ENCODE measurements at regions not wholly inside any gene's neighbourhood (a gene's known extent, or its start where the extent isn't known, plus 50 kb on each side); places are given as distances from the start of the nearest gene placed in this dataset.

DNA sequence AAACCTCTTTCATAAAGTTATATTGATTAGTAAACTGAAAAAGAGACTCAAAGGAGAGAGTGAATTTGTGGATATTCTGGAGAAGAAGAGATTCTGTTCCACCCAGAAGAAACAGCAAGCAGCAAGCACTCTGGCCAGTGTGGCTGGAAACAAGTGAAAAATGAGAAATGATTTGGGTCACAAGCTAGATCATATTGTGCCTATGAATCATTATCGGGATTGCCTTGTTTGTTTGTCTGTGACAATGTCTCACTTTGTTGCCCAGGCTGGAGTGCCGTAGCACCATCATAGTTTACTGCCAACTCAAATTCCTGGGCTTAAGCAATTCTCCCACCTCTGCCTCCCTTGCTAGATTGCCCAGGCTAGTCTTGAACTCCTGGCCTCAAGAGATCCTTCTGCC lies 106.5 kb upstream of the LOC128125822 start:
- ATAC-seq, result no peak
- Histone ChIP-seq H3K27me3 (ENCODE audit: insufficient read depth, low read length) (no peaks in the 10 kb centered on the region), H3K79me2 (ENCODE audit: insufficient read depth, low read length) (no peaks in the 10 kb centered on the region), H4K20me1 (ENCODE audit: insufficient read depth) (no peaks in the 10 kb centered on the region), H3K9me3 (ENCODE audit: control insufficient read depth in 1 of 2, insufficient read depth in 1 of 2, low read depth in 1 of 2, low read length in 2 of 2) (no peaks in the 10 kb centered on the region), H3K36me3 (ENCODE audit: control insufficient read depth in 1 of 2, insufficient read depth in 2 of 2, low read length in 2 of 2) (no peaks in the 10 kb centered on the region), H3K4me1 (ENCODE audit: control insufficient read depth in 1 of 2, insufficient read depth in 2 of 2, low read length in 2 of 2) (no peaks in the 10 kb centered on the region), H3K4me2 (ENCODE audit: low read length) (no peak overlapping the region), H3K9ac (ENCODE audit: low read length) (no peak overlapping the region), H3K9me2 (ENCODE audit: insufficient read depth) (no peaks in the 10 kb centered on the region), H3K27ac (ENCODE audit: low read depth, low read length) (no peak overlapping the region), H3K4me3 (replicated peaks in 1 of 2; ENCODE audit: low read depth in 1 of 2, low read length in 2 of 2) (no peak overlapping the region), H2AFZ (ENCODE audit: low read depth, low read length, poor library complexity, severe bottlenecking) (no peak overlapping the region)
- RAD21 ChIA-PET (ENCODE audit: low non-redundant PET in 1 of 2, low total read pairs in 2 of 2, uncharacterized antibody in 2 of 2, unreplicated experiment in 2 of 2), result no interaction called here
- BruUV-seq (replicated peaks), result no TSS peak
- POLR2A ChIA-PET, result no interaction called here
- TF ChIP-seq ZFX (IDR thresholded peaks at IDR 0.05) (no peak), POLR2AphosphoS5 (IDR thresholded peaks at IDR 0.05; ENCODE audit: low read depth, low read length) (no peak), JUND (IDR thresholded peaks at IDR 0.05) (no peak), ELF1 (IDR thresholded peaks at IDR 0.05; ENCODE audit: borderline replicate concordance, low read depth) (no peak), CEBPB (IDR thresholded peaks at IDR 0.05; ENCODE audit: low read depth) (no peak), CBX3 (IDR thresholded peaks at IDR 0.05; ENCODE audit: low read depth) (no peak)
- TF ChIP-seq, protein P1, sequence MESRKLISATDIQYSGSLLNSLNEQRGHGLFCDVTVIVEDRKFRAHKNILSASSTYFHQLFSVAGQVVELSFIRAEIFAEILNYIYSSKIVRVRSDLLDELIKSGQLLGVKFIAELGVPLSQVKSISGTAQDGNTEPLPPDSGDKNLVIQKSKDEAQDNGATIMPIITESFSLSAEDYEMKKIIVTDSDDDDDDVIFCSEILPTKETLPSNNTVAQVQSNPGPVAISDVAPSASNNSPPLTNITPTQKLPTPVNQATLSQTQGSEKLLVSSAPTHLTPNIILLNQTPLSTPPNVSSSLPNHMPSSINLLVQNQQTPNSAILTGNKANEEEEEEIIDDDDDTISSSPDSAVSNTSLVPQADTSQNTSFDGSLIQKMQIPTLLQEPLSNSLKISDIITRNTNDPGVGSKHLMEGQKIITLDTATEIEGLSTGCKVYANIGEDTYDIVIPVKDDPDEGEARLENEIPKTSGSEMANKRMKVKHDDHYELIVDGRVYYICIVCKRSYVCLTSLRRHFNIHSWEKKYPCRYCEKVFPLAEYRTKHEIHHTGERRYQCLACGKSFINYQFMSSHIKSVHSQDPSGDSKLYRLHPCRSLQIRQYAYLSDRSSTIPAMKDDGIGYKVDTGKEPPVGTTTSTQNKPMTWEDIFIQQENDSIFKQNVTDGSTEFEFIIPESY (IDR thresholded peaks at IDR 0.05; ENCODE audit: extremely low read depth, insufficient replicate concordance, low read length), result no peak
- TF ChIP-seq, protein P2, sequence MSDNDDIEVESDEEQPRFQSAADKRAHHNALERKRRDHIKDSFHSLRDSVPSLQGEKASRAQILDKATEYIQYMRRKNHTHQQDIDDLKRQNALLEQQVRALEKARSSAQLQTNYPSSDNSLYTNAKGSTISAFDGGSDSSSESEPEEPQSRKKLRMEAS (IDR thresholded peaks at IDR 0.05), result no peak
- TF ChIP-seq, protein P3, sequence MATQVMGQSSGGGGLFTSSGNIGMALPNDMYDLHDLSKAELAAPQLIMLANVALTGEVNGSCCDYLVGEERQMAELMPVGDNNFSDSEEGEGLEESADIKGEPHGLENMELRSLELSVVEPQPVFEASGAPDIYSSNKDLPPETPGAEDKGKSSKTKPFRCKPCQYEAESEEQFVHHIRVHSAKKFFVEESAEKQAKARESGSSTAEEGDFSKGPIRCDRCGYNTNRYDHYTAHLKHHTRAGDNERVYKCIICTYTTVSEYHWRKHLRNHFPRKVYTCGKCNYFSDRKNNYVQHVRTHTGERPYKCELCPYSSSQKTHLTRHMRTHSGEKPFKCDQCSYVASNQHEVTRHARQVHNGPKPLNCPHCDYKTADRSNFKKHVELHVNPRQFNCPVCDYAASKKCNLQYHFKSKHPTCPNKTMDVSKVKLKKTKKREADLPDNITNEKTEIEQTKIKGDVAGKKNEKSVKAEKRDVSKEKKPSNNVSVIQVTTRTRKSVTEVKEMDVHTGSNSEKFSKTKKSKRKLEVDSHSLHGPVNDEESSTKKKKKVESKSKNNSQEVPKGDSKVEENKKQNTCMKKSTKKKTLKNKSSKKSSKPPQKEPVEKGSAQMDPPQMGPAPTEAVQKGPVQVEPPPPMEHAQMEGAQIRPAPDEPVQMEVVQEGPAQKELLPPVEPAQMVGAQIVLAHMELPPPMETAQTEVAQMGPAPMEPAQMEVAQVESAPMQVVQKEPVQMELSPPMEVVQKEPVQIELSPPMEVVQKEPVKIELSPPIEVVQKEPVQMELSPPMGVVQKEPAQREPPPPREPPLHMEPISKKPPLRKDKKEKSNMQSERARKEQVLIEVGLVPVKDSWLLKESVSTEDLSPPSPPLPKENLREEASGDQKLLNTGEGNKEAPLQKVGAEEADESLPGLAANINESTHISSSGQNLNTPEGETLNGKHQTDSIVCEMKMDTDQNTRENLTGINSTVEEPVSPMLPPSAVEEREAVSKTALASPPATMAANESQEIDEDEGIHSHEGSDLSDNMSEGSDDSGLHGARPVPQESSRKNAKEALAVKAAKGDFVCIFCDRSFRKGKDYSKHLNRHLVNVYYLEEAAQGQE (IDR thresholded peaks at IDR 0.05; ENCODE audit: low read depth), result no peak
- CTCF ChIA-PET, result interaction anchor here (0.6 kb wide), 1 partner anchor 11 kb away, joined by 3 read pairs; no protein-coding TSS in a partner anchor
- intact Hi-C loops (cut with micrococcal nuclease), result no loop called here
- no peak for DNase-seq (ENCODE audit: low read depth, low spot score)
